Loucy (cell line): ENCODE measurements at regions not wholly inside any gene's neighbourhood (a gene's known extent, or its start where the extent isn't known, plus 50 kb on each side); places are given as distances from the start of the nearest gene placed in this dataset.
A peak's percentile ranks its signal among the peaks of the same experiment; 100 is the strongest.

Experiments used
- H2AFZ ChIP-seq: fragments of 200-600 bp; sonication (generic); 2 replicates; pipeline ENCODE4 v1.6.0; 2016; ENCODE audit warnings: antibody characterized with exemption, mild to moderate bottlenecking, low read length, moderate library complexity
- H3F3A ChIP-seq: fragments of 200-600 bp; 2 replicates; pipeline ENCODE4 v1.6.0; 2016; ENCODE audit warnings: antibody characterized with exemption, low read depth, mild to moderate bottlenecking
- H3K27me3 ChIP-seq: fragments of 200-600 bp; sonication (generic); 2 replicates; pipeline ENCODE4 v1.6.1; 2014; ENCODE audit warnings: low read length, mild to moderate bottlenecking; ENCODE audit not compliant: insufficient read depth, poor library complexity, severe bottlenecking
- H3K36me3 ChIP-seq: fragments of 200-600 bp; sonication (generic); 2 replicates; pipeline ENCODE4 v1.6.1; 2016; ENCODE audit warnings: low read length; ENCODE audit not compliant: insufficient read depth
- H3K4me1 ChIP-seq: fragments of 200-600 bp; sonication (generic); 2 replicates; pipeline ENCODE4 v1.5.1; 2014; ENCODE audit warnings: low read length, mild to moderate bottlenecking; ENCODE audit not compliant: insufficient read depth, poor library complexity, severe bottlenecking
- H3K4me2 ChIP-seq: fragments of 200-600 bp; sonication (generic); 2 replicates; pipeline ENCODE4 v1.6.0; 2014; ENCODE audit warnings: antibody characterized with exemption, low read length, low read depth, mild to moderate bottlenecking; ENCODE audit not compliant: poor library complexity, severe bottlenecking
- H3K4me3 ChIP-seq: fragments of 200-600 bp; sonication (generic); 2 replicates; pipeline ENCODE4 v1.5.1; 2014; ENCODE audit warnings: low read length, mild to moderate bottlenecking, mixed read lengths; ENCODE audit not compliant: poor library complexity, severe bottlenecking
- H3K79me2 ChIP-seq: fragments of 200-600 bp; sonication (generic); 2 replicates; pipeline ENCODE4 v1.6.1; 2014; ENCODE audit warnings: low read length; ENCODE audit not compliant: insufficient read depth
- H3K9ac ChIP-seq: fragments of 200-600 bp; sonication (generic); 2 replicates; pipeline ENCODE4 v1.6.0; 2014; ENCODE audit warnings: mild to moderate bottlenecking, low read depth, low read length, moderate library complexity; ENCODE audit not compliant: poor library complexity, severe bottlenecking
- H3K9me2 ChIP-seq: fragments of 200-600 bp; sonication (generic); replicated peaks from 2 replicates; pipeline ENCODE4 v1.6.1; 2016; ENCODE audit warnings: low read depth, low read length, mixed read lengths
- H3K9me3 ChIP-seq: fragments of 200-600 bp; sonication (generic); 2 replicates; pipeline ENCODE4 v1.6.1; 2014; ENCODE audit warnings: mild to moderate bottlenecking, antibody characterized with exemption, low read length, low read depth; ENCODE audit not compliant: insufficient read depth
- H4K20me1 ChIP-seq: fragments of 200-600 bp; sonication (generic); 2 replicates; pipeline ENCODE4 v1.6.0; 2014; ENCODE audit warnings: antibody characterized with exemption, low read length, mild to moderate bottlenecking; ENCODE audit not compliant: insufficient read depth, poor library complexity, severe bottlenecking
- CTCF ChIP-seq: fragments of 200-600 bp; sonication (generic); conservative IDR thresholded peaks from 2 replicates; pipeline ENCODE4 v1.5.1; 2014; ENCODE audit warnings: mild to moderate bottlenecking, antibody characterized with exemption, low read length
- EZH2phosphoT487 ChIP-seq: fragments of 200-600 bp; IDR thresholded peaks from 2 replicates; pipeline ENCODE4 v1.6.1; 2018; ENCODE audit warnings: antibody characterized with exemption, mild to moderate bottlenecking, moderate library complexity, borderline replicate concordance

- no peak overlapping the region for H2AFZ ChIP-seq
Measured at GRCh38 chr7:42611961-42612360, 299.9 kb downstream of the C7orf25 start.

GRCh38 chr7:42611289-42611928 is 300.5 kb downstream of the C7orf25 start:
- Histone ChIP-seq H3K9me2 (no peaks in the 10 kb centered on the region), H3K4me1 (peaks cover 19% of the 10 kb centered on the region), H3K4me3 (no peak overlapping the region), H3K36me3 (no peaks in the 10 kb centered on the region), H4K20me1 (no peaks in the 10 kb centered on the region), H2AFZ (no peak overlapping the region), H3K27me3 (no peaks in the 10 kb centered on the region), H3K9me3 (no peaks in the 10 kb centered on the region), H3K9ac (no peak overlapping the region), H3K4me2 (peak overlapping the region; percentile 63), H3K79me2 (no peaks in the 10 kb centered on the region), H3F3A (no peaks in the 10 kb centered on the region)
- TF ChIP-seq CTCF = no peak
- no peak for TF ChIP-seq EZH2phosphoT487

More at GRCh38 chr7:42611961-42612360, 299.9 kb downstream of the C7orf25 start:
- Histone ChIP-seq H3K4me2 (peak overlapping the region; percentile 63), H3K36me3 (no peaks in the 10 kb centered on the region), H3K27me3 (no peaks in the 10 kb centered on the region), H3K4me3 (no peak overlapping the region), H3K79me2 (no peaks in the 10 kb centered on the region), H3K4me1 (peaks cover 19% of the 10 kb centered on the region), H3K9ac (no peak overlapping the region), H3K9me3 (no peaks in the 10 kb centered on the region), H3K9me2 (no peaks in the 10 kb centered on the region), H3F3A (no peaks in the 10 kb centered on the region), H4K20me1 (no peaks in the 10 kb centered on the region)
- TF ChIP-seq CTCF (no peak), EZH2phosphoT487 (no peak)

DNA sequence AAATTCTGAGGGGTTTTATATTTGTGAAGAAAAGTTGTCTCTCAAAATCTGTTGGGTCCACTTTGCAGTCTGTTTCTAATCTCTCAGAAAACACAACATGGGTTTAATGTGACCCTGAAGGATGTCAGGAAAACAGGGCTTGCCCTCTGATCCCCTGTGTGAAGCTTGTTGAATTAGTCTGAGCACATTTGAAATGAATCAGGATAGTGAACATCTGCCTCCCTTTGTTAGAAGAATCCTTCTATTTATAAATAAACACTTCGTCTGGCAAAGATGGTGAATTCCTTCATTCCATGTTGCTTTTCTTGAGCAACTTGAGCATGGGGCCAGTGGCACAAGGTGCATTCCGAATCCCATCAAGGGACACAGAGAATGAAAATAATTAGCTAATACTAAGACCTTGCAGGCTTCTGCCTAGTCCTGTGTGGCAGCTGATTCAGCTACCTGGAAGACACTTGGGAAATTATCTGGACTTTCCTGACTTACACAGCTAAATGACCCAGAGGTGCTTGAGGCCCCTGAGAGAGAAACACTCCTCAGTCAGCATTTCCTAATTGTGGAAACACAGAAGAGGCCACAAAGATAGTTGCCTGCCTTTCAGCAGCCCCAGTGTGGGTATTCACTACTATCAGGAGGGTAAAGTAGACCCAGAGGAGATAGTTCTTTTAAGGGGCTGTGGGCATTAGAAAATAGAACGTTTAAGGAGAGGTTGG is 305.5 kb downstream of the C7orf25 start:
- H3K4me2 ChIP-seq = no peak overlapping the region
- no peaks in the 10 kb centered on the region for H4K20me1 ChIP-seq
- H3K36me3 ChIP-seq = no peaks in the 10 kb centered on the region
- no peaks in the 10 kb centered on the region for H3K9me3 ChIP-seq
- H3K9ac ChIP-seq = no peak overlapping the region
- no peaks in the 10 kb centered on the region for H3K9me2 ChIP-seq
- no peak overlapping the region for H3K4me3 ChIP-seq
- TF ChIP-seq CTCF (no peak), EZH2phosphoT487 (no peak)
- H3K27me3 ChIP-seq = no peaks in the 10 kb centered on the region
- no peak overlapping the region for H2AFZ ChIP-seq
- H3F3A ChIP-seq = no peaks in the 10 kb centered on the region
- no peaks in the 10 kb centered on the region for H3K79me2 ChIP-seq
- no peaks in the 10 kb centered on the region for H3K4me1 ChIP-seq
